IMR-90 (cell line): ENCODE measurements at regions not wholly inside any gene's neighbourhood (a gene's known extent, or its start where the extent isn't known, plus 50 kb on each side); places are given as distances from the start of the nearest gene placed in this dataset.

Experiments used
- ATAC-seq: fragments of 200-7000 bp; cut with Tn5 transposase; 2 replicates; pipeline ENCODE4 v1.9.1; 2020; ENCODE audit warnings: low read depth, mild to moderate bottlenecking, moderate library complexity
- BruUV-seq: library from RNA; stranded (reverse); fragments of 400-500 nt; replicated peaks from 2 replicates; lab custom pipeline; 2021; lab: Mats Ljungman, UMichigan
- CTCF ChIA-PET: fragments of 300-600 bp; formaldehyde crosslinking; extraction: SDS; loops from one replicate; lab custom pipeline; 2021; ENCODE audit warnings: antibody characterized with exemption; lab: Yijun Ruan, JAX
- POLR2A ChIA-PET: fragments of 300-600 bp; sonication (Branson Sonifier 250); formaldehyde crosslinking; loops from one replicate; lab custom pipeline; 2022; ENCODE audit warnings: antibody characterized with exemption; ENCODE audit not compliant: unreplicated experiment; lab: Charles Lee
- DNase-seq: peaks from one replicate; pipeline ENCODE4 v3.0.0; 2013
- H2AFZ ChIP-seq: replicated peaks from 2 replicates; pipeline ENCODE3; 2013; ENCODE audit warnings: low read length, mild to moderate bottlenecking; ENCODE audit not compliant: poor library complexity
- H2AK5ac ChIP-seq: 2 replicates; pipeline ENCODE4 v1.6.1; 2013; ENCODE audit warnings: low read depth, low read length, inconsistent platforms
- H2AK9ac ChIP-seq: replicated peaks from 2 replicates; pipeline ENCODE3; 2013; ENCODE audit warnings: mild to moderate bottlenecking, low read depth, low read length, moderate library complexity; ENCODE audit not compliant: poor library complexity
- H2BK120ac ChIP-seq: 2 replicates; pipeline ENCODE4 v1.6.1; 2013; ENCODE audit warnings: low read depth, low read length, inconsistent platforms
- H2BK15ac ChIP-seq: 3 replicates; pipeline ENCODE4 v1.6.1; 2013; ENCODE audit warnings: low read depth, low read length, inconsistent platforms
- H2BK20ac ChIP-seq: 2 replicates; pipeline ENCODE4 v1.6.1; 2013; ENCODE audit warnings: low read depth, mild to moderate bottlenecking, inconsistent platforms, low read length, moderate library complexity
- H2BK5ac ChIP-seq: 2 replicates; pipeline ENCODE4 v1.6.1; 2013; ENCODE audit warnings: mild to moderate bottlenecking, low read depth, low read length, inconsistent platforms; ENCODE audit not compliant: poor library complexity, severe bottlenecking
- H3K14ac ChIP-seq: replicated peaks from 2 replicates; pipeline ENCODE4 v1.6.1; 2013; ENCODE audit warnings: low read depth, low read length, inconsistent platforms
- H3K18ac ChIP-seq: 2 replicates; pipeline ENCODE4 v1.6.1; 2013; ENCODE audit warnings: low read depth, low read length, control low read depth
- H3K23ac ChIP-seq: 2 replicates; pipeline ENCODE4 v1.6.1; 2013; ENCODE audit warnings: low read depth, low read length, inconsistent platforms
- H3K27ac ChIP-seq: 2 replicates; pipeline ENCODE4 v1.5.1; 2013; ENCODE audit warnings: mild to moderate bottlenecking, control low read depth, low read length; ENCODE audit not compliant: insufficient read depth
- H3K27me3 ChIP-seq: 2 replicates; pipeline ENCODE4 v1.6.1; 2013; ENCODE audit warnings: low read length; ENCODE audit not compliant: control insufficient read depth, insufficient read depth
- H3K36me3 ChIP-seq: 2 replicates; pipeline ENCODE4 v1.6.1; 2013; ENCODE audit warnings: low read length, mixed read lengths; ENCODE audit not compliant: control insufficient read depth, insufficient read depth
- H3K4ac ChIP-seq: 2 replicates; pipeline ENCODE4 v1.6.1; 2013; ENCODE audit warnings: low read depth, low read length, inconsistent platforms
- H3K4me1 ChIP-seq: 2 replicates; pipeline ENCODE4 v1.6.1; 2013; ENCODE audit warnings: low read length, mixed read lengths; ENCODE audit not compliant: control insufficient read depth, insufficient read depth
- H3K4me2 ChIP-seq: 2 replicates; pipeline ENCODE4 v1.6.1; 2013; ENCODE audit warnings: low read depth, mild to moderate bottlenecking, control low read depth, low read length, moderate library complexity
- H3K4me3 ChIP-seq: 2 replicates; pipeline ENCODE4 v1.5.1; 2013; ENCODE audit warnings: low read depth, mild to moderate bottlenecking, control low read depth, low read length, moderate library complexity; ENCODE audit not compliant: insufficient read depth
- H3K56ac ChIP-seq: 2 replicates; pipeline ENCODE4 v1.6.1; 2013; ENCODE audit warnings: low read length, inconsistent platforms; ENCODE audit not compliant: insufficient read depth; ENCODE audit errors: extremely low read depth
- H3K79me1 ChIP-seq, 2 experiments: 2 replicates each; pipeline ENCODE4 v1.6.1; 2013; ENCODE audit warnings: low read length in 2 of 2, inconsistent platforms in 1 of 2, low read depth in 1 of 2
- H3K9ac ChIP-seq: 2 replicates; pipeline ENCODE4 v1.6.1; 2013; ENCODE audit warnings: low read depth, low read length, control low read depth
- H3K9me1 ChIP-seq: 2 replicates; pipeline ENCODE4 v1.6.1; 2013; ENCODE audit warnings: low read length, inconsistent platforms; ENCODE audit not compliant: insufficient read depth
- H3K9me3 ChIP-seq: 2 replicates; pipeline ENCODE4 v1.6.1; 2013; ENCODE audit warnings: low read length; ENCODE audit not compliant: control insufficient read depth, insufficient read depth
- H4K20me1 ChIP-seq: 2 replicates; pipeline ENCODE4 v1.6.1; 2013; ENCODE audit warnings: low read length, inconsistent platforms; ENCODE audit not compliant: insufficient read depth
- H4K5ac ChIP-seq: 2 replicates; pipeline ENCODE4 v1.6.1; 2013; ENCODE audit warnings: mild to moderate bottlenecking, low read depth, low read length, control low read depth
- H4K8ac ChIP-seq, 2 experiments: 2 replicates each; pipeline ENCODE4 v1.6.1; 2013; ENCODE audit warnings: low read depth in 2 of 2, low read length in 2 of 2, control low read depth in 1 of 2, inconsistent platforms in 1 of 2
- H4K91ac ChIP-seq: 2 replicates; pipeline ENCODE4 v1.6.1; 2013; ENCODE audit warnings: low read depth, low read length, inconsistent platforms; ENCODE audit not compliant: insufficient read depth
- BHLHE40 ChIP-seq: fragments of 150-350 bp; IDR thresholded peaks from 2 replicates; pipeline ENCODE4 v1.6.1; 2016; ENCODE audit warnings: mild to moderate bottlenecking, low read depth, low read length
- CHD1 ChIP-seq: IDR thresholded peaks from 2 replicates; pipeline ENCODE4 v1.6.1; 2012; ENCODE audit warnings: low read depth, low read length, improper control_type of control experiment
- RAD21 ChIP-seq: IDR thresholded peaks from 2 replicates; pipeline ENCODE4 v1.6.1; 2012; ENCODE audit warnings: low read length, improper control_type of control experiment
- RFX5 ChIP-seq: IDR thresholded peaks from 2 replicates; pipeline ENCODE4 v1.8.0; 2012; ENCODE audit warnings: low read depth, mild to moderate bottlenecking, low read length, moderate library complexity
- WGBS, 2 experiments: methylation state at CpG; one replicate each; pipeline versions ENCODE4 v1.1.5 to v1.1.7; 2013; ENCODE audit warnings: missing lambda C conversion rate in 2 of 2; ENCODE audit not compliant: insufficient read length in 1 of 2; ENCODE audit errors: extremely low coverage in 2 of 2; 5-methylcytosine and 5-hydroxymethylcytosine counted together
- dilution Hi-C: fragments of 300-500 bp; cut with HindIII; formaldehyde crosslinking; loops from one replicate; pipeline ENCODE4 v1.14.3; 2018; ENCODE audit warnings: low sequenced_read_pairs; ENCODE audit not compliant: unreplicated experiment
- in situ Hi-C: fragments of 300-500 bp; cut with MboI; formaldehyde crosslinking; loops from 3 replicates; pipeline ENCODE4 v1.14.3; 2019; ENCODE audit warnings: low sequenced_read_pairs, inconsistent platforms, mixed read lengths
- intact Hi-C: fragments of 100-400 bp; cut with micrococcal nuclease; formaldehyde crosslinking; loops from 2 replicates; pipeline ENCODE4 v1.10.0; 2022
- TF ChIP-seq, protein P1 (sequence below): fragments of 150-350 bp; IDR thresholded peaks from 2 replicates; pipeline ENCODE4 v1.6.1; 2016; ENCODE audit warnings: low read depth, mild to moderate bottlenecking, low read length, moderate library complexity, borderline replicate concordance

DNA sequence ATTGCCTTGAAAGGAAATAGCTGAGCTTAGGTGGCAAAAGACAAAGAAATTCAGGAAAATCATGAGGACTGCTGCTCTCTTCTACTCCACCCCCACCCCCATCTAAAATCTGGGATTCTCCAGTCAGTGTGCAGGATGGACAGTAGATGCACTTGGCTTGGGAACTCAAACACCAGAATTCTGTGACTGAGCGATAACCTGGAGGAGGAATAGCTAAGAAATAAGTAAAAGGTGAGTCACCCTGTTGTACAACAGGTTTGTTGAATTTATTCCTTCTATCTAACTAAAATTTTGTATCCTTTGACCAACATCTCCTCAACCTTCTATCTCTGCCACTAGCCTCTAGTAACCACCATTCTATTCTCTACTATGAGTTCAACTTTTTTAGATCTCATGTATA lies 1029.9 kb upstream of the ACVR2A start:
- H2BK5ac ChIP-seq: no peak overlapping the region
- no peaks in the 10 kb centered on the region for H3K9me1 ChIP-seq
- ChIA-PET POLR2A (no interaction called here), CTCF (no interaction called here)
- no peaks in the 10 kb centered on the region for H3K36me3 ChIP-seq
- no peak overlapping the region for H4K8ac ChIP-seq
- H3K4me2 ChIP-seq: no peak overlapping the region
- in situ Hi-C loops: no loop called here
- intact Hi-C loops: no loop called here
- H4K20me1 ChIP-seq: no peaks in the 10 kb centered on the region
- H3K4me3 ChIP-seq: no peak overlapping the region
- H2AK5ac ChIP-seq: no peak overlapping the region
- no peak overlapping the region for H4K5ac ChIP-seq
- no peak for ATAC-seq
- no peaks in the 10 kb centered on the region for H3K27me3 ChIP-seq
- DNase-seq: no peak
- no peak for TF ChIP-seq RAD21
- no peak for TF ChIP-seq RFX5
- no peak for TF ChIP-seq BHLHE40
- TF ChIP-seq, protein P1, sequence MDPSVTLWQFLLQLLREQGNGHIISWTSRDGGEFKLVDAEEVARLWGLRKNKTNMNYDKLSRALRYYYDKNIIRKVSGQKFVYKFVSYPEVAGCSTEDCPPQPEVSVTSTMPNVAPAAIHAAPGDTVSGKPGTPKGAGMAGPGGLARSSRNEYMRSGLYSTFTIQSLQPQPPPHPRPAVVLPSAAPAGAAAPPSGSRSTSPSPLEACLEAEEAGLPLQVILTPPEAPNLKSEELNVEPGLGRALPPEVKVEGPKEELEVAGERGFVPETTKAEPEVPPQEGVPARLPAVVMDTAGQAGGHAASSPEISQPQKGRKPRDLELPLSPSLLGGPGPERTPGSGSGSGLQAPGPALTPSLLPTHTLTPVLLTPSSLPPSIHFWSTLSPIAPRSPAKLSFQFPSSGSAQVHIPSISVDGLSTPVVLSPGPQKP: no peak
- TF ChIP-seq CHD1: no peak
- H2BK20ac ChIP-seq: no peak overlapping the region
- H3K9ac ChIP-seq: no peak overlapping the region
- H3K79me1 ChIP-seq: no peaks in the 10 kb centered on the region
- no peak overlapping the region for H2AK9ac ChIP-seq
- BruUV-seq: no TSS peak
- no peak overlapping the region for H3K23ac ChIP-seq
- no peak overlapping the region for H4K91ac ChIP-seq
- no peak overlapping the region for H2BK120ac ChIP-seq
- no peaks in the 10 kb centered on the region for H3K9me3 ChIP-seq
- H3K18ac ChIP-seq: no peak overlapping the region
- H3K27ac ChIP-seq: no peak overlapping the region
- H3K4ac ChIP-seq: no peak overlapping the region
- H3K56ac ChIP-seq: no peak overlapping the region
- H3K14ac ChIP-seq: no peak overlapping the region
- no CpG with 5 or more reads among the region's 1 CpG for WGBS, 2 experiments
- no peak overlapping the region for H2AFZ ChIP-seq
- no peaks in the 10 kb centered on the region for H3K4me1 ChIP-seq
- H2BK15ac ChIP-seq: no peak overlapping the region
- dilution Hi-C loops: no loop called here
